ENCODE measurements at regions not wholly inside any gene's neighbourhood (a gene's known extent, or its start where the extent isn't known, plus 50 kb on each side); places are given as distances from the start of the nearest gene placed in this dataset.

- Histone ChIP-seq H3K36me3 (ENCODE audit: control insufficient read depth, insufficient read depth, low read length) (no peaks in the 10 kb centered on the region), H3K9ac (ENCODE audit: extremely low read depth, low read length, poor library complexity, severe bottlenecking) (no peak overlapping the region), H3K4me3 (ENCODE audit: low read length) (no peak overlapping the region), H3K27me3 (ENCODE audit: control insufficient read depth, insufficient read depth, low read length, poor library complexity, severe bottlenecking) (no peaks in the 10 kb centered on the region), H3K27ac (ENCODE audit: low read depth, low read length) (no peak overlapping the region), H3K4me1 (ENCODE audit: control insufficient read depth, insufficient read depth, low read length) (no peaks in the 10 kb centered on the region), H3K9me3 (ENCODE audit: control insufficient read depth, low read length) (no peaks in the 10 kb centered on the region)
- TF ChIP-seq CTCF (conservative IDR thresholded peaks at IDR 0.05), result no peak
- no peak overlapping the region for H3K4me3 Mint-ChIP-seq
- H3K9me3 Mint-ChIP-seq, result no peaks in the 10 kb centered on the region
- H3K4me1 Mint-ChIP-seq, result no peaks in the 10 kb centered on the region
- no peaks in the 10 kb centered on the region for H3K27me3 Mint-ChIP-seq (ENCODE audit: insufficient read depth)
- WGBS, 2 experiments (ENCODE audit: insufficient coverage in 1 of 2, insufficient read length in 1 of 2), result 87 to 94% methylated on average over 7 to 10 of the region's 11 CpGs
- H3K36me3 Mint-ChIP-seq (ENCODE audit: low read depth), result no peaks in the 10 kb centered on the region
- DNase-seq, result no peak
- no peak overlapping the region for H3K27ac Mint-ChIP-seq
Measured at GRCh38 chr6:88536071-88536625, 370.0 kb upstream of the CNR1 start.

GRCh38 chr6:88535306-88535705 lies 369.2 kb upstream of the CNR1 start:
- no peaks in the 10 kb centered on the region for H3K36me3 Mint-ChIP-seq (ENCODE audit: low read depth)
- WGBS, 2 experiments (ENCODE audit: insufficient coverage in 1 of 2, insufficient read length in 1 of 2), result 75 to 100% methylated on average over 1 of the region's 1 CpG
- H3K36me3 ChIP-seq (ENCODE audit: control insufficient read depth, insufficient read depth, low read length), result no peaks in the 10 kb centered on the region

GRCh38 chr6:88532241-88532860 lies 366.2 kb upstream of the CNR1 start:
- Histone ChIP-seq H3K4me3 (ENCODE audit: low read length) (no peak overlapping the region), H3K9me3 (ENCODE audit: control insufficient read depth, low read length) (no peaks in the 10 kb centered on the region), H3K36me3 (ENCODE audit: control insufficient read depth, insufficient read depth, low read length) (no peaks in the 10 kb centered on the region), H3K27me3 (ENCODE audit: control insufficient read depth, insufficient read depth, low read length, poor library complexity, severe bottlenecking) (no peaks in the 10 kb centered on the region), H3K27ac (ENCODE audit: low read depth, low read length) (no peak overlapping the region), H3K4me1 (ENCODE audit: control insufficient read depth, insufficient read depth, low read length) (no peaks in the 10 kb centered on the region), H3K9ac (ENCODE audit: extremely low read depth, low read length, poor library complexity, severe bottlenecking) (no peak overlapping the region)
- Mint-ChIP-seq H3K4me3 (no peak overlapping the region), H3K27me3 (ENCODE audit: insufficient read depth) (no peaks in the 10 kb centered on the region), H3K4me1 (no peaks in the 10 kb centered on the region), H3K27ac (no peak overlapping the region), H3K9me3 (peaks cover 11% of the 10 kb centered on the region), H3K36me3 (ENCODE audit: low read depth) (no peaks in the 10 kb centered on the region)
- peak; percentile 42 for DNase-seq
- 100% methylated on average over 1 of the region's 1 CpG; no CpG with 5 or more reads in 1 of the 2 experiments for WGBS, 2 experiments (ENCODE audit: insufficient coverage in 1 of 2, insufficient read length in 1 of 2)
- no peak for TF ChIP-seq CTCF (conservative IDR thresholded peaks at IDR 0.05)

More at GRCh38 chr6:88535306-88535705, 369.2 kb upstream of the CNR1 start:
- no peaks in the 10 kb centered on the region for H3K9me3 Mint-ChIP-seq
- no peak overlapping the region for H3K27ac Mint-ChIP-seq
- Histone ChIP-seq H3K9ac (ENCODE audit: extremely low read depth, low read length, poor library complexity, severe bottlenecking) (no peak overlapping the region), H3K27me3 (ENCODE audit: control insufficient read depth, insufficient read depth, low read length, poor library complexity, severe bottlenecking) (no peaks in the 10 kb centered on the region), H3K4me3 (ENCODE audit: low read length) (no peak overlapping the region), H3K9me3 (ENCODE audit: control insufficient read depth, low read length) (no peaks in the 10 kb centered on the region), H3K4me1 (ENCODE audit: control insufficient read depth, insufficient read depth, low read length) (no peaks in the 10 kb centered on the region), H3K27ac (ENCODE audit: low read depth, low read length) (no peak overlapping the region)
- no peak for TF ChIP-seq CTCF (conservative IDR thresholded peaks at IDR 0.05)
- no peaks in the 10 kb centered on the region for H3K4me1 Mint-ChIP-seq
- peak; percentile 9 for DNase-seq
- H3K4me3 Mint-ChIP-seq, result no peak overlapping the region
- no peaks in the 10 kb centered on the region for H3K27me3 Mint-ChIP-seq (ENCODE audit: insufficient read depth)

Data from endodermal cell (in vitro differentiated cells).